ENCODE measurements at regions not wholly inside any gene's neighbourhood (a gene's known extent, or its start where the extent isn't known, plus 50 kb on each side); places are given as distances from the start of the nearest gene placed in this dataset.

GRCh38 chr3:15974647-15975046 lies 176.9 kb upstream of the ANKRD28 start:
- Histone ChIP-seq H3K4me1 (ENCODE audit: control insufficient read depth, insufficient read depth, low read length) (no peaks in the 10 kb centered on the region), H3K9me3 (ENCODE audit: control insufficient read depth, low read depth, low read length) (no peaks in the 10 kb centered on the region), H3K27me3 (ENCODE audit: control insufficient read depth, insufficient read depth, low read length) (no peaks in the 10 kb centered on the region), H3K4me3 (ENCODE audit: low read length) (no peak overlapping the region), H3K36me3 (ENCODE audit: control insufficient read depth, insufficient read depth, low read length) (no peaks in the 10 kb centered on the region), H3K27ac (ENCODE audit: low read length) (no peak overlapping the region)
- DNase-seq, result no peak
- no CpG with 5 or more reads among the region's 6 CpGs for WGBS (ENCODE audit: insufficient coverage, low lambda C conversion rate)

DNA sequence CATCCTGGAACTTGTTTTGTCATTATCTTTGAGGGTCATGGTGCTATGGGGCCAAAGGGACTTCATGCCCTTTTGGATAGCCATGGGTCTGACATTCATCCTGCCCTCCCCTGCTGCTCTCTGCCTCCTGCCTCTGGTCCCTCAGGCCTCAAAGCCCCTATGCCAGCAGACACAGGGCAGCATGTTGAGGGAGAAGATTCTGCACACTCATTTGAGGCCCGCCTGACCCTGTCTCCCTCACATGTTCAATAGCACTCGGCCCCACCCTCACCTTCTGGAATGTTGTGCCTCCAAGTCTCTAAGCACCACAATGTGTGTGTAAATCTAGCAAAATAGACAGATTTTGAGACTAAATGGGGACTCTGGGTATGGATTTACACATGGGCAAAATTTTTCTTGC lies 178.7 kb upstream of the ANKRD28 start:
- H3K36me3 ChIP-seq (ENCODE audit: control insufficient read depth, insufficient read depth, low read length), result no peaks in the 10 kb centered on the region
- no peak for DNase-seq
- no peak overlapping the region for H3K4me3 ChIP-seq (ENCODE audit: low read length)
- no CpG with 5 or more reads among the region's 2 CpGs for WGBS (ENCODE audit: insufficient coverage, low lambda C conversion rate)
- no peak overlapping the region for H3K27ac ChIP-seq (ENCODE audit: low read length)
- H3K27me3 ChIP-seq (ENCODE audit: control insufficient read depth, insufficient read depth, low read length), result no peaks in the 10 kb centered on the region
- no peaks in the 10 kb centered on the region for H3K9me3 ChIP-seq (ENCODE audit: control insufficient read depth, low read depth, low read length)
- H3K4me1 ChIP-seq (ENCODE audit: control insufficient read depth, insufficient read depth, low read length), result no peaks in the 10 kb centered on the region

DNA sequence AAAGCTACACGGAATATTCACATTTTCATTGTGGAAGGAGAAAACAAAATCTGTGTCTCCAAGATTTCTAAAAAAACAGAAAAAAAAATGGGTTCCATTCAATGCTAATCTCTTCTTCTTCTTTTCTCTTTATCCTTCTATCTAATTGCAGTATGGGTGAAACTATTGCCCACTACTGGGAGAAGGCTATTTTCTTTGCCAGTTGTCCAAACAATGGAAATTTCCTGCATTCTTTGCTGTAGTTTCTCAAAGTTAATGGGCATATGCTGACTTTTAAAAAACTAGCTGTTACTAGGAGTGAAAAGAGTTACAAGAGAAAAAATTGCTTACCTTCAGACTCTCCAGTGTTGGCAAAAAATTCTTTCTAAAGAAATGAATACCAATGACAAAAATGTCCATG lies 179.3 kb upstream of the ANKRD28 start:
- no peaks in the 10 kb centered on the region for H3K4me1 ChIP-seq (ENCODE audit: control insufficient read depth, insufficient read depth, low read length)
- WGBS (ENCODE audit: insufficient coverage, low lambda C conversion rate), result no CpG with 5 or more reads among the region's 1 CpG
- no peaks in the 10 kb centered on the region for H3K36me3 ChIP-seq (ENCODE audit: control insufficient read depth, insufficient read depth, low read length)
- no peak overlapping the region for H3K4me3 ChIP-seq (ENCODE audit: low read length)
- H3K27ac ChIP-seq (ENCODE audit: low read length), result no peak overlapping the region
- no peaks in the 10 kb centered on the region for H3K9me3 ChIP-seq (ENCODE audit: control insufficient read depth, low read depth, low read length)
- no peak for DNase-seq
- H3K27me3 ChIP-seq (ENCODE audit: control insufficient read depth, insufficient read depth, low read length), result no peaks in the 10 kb centered on the region

DNA sequence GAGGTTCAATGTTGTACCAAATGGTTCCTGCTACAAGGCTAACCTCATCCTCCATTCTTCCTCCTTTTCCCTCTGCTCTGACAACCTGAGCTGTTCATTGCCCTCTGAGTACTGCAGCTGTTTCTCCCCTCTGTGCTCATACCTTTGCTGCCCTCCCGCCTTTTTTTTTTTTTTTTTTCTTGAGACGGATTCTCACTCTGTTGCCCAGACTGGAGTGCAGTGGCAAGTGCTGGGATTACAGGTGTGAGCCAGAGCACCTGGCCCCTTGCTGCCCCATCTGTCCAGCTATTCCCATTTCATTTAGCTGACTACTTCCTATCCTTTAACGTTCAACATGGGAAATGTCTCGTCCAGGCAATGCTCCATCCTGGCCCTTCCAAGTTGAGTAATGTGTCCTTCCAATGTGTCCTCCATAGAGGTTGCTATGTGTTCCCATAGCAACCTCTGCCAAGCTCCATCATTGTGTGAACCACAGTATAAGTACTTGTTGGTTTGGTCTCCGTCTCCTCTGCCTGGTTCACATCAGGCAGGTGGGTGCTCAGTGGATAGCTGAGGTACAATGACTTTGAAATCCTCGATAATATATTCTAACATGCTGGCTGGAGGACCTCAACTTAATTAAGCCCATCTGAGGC lies 179.9 kb upstream of the ANKRD28 start:
- Histone ChIP-seq H3K4me3 (ENCODE audit: low read length) (no peak overlapping the region), H3K36me3 (ENCODE audit: control insufficient read depth, insufficient read depth, low read length) (no peaks in the 10 kb centered on the region), H3K4me1 (ENCODE audit: control insufficient read depth, insufficient read depth, low read length) (no peaks in the 10 kb centered on the region), H3K27ac (ENCODE audit: low read length) (no peak overlapping the region), H3K27me3 (ENCODE audit: control insufficient read depth, insufficient read depth, low read length) (no peaks in the 10 kb centered on the region), H3K9me3 (ENCODE audit: control insufficient read depth, low read depth, low read length) (no peaks in the 10 kb centered on the region)
- no peak for DNase-seq
- no CpG with 5 or more reads among the region's 6 CpGs for WGBS (ENCODE audit: insufficient coverage, low lambda C conversion rate)

- no peak overlapping the region for H3K4me3 ChIP-seq (ENCODE audit: low read length)
- DNase-seq, result no peak
- no peaks in the 10 kb centered on the region for H3K4me1 ChIP-seq (ENCODE audit: control insufficient read depth, insufficient read depth, low read length)
- no peaks in the 10 kb centered on the region for H3K9me3 ChIP-seq (ENCODE audit: control insufficient read depth, low read depth, low read length)
- no peaks in the 10 kb centered on the region for H3K36me3 ChIP-seq (ENCODE audit: control insufficient read depth, insufficient read depth, low read length)
- no peak overlapping the region for H3K27ac ChIP-seq (ENCODE audit: low read length)
- no peaks in the 10 kb centered on the region for H3K27me3 ChIP-seq (ENCODE audit: control insufficient read depth, insufficient read depth, low read length)
- no CpG with 5 or more reads among the region's 2 CpGs for WGBS (ENCODE audit: insufficient coverage, low lambda C conversion rate)
Observed at GRCh38 chr3:15978801-15979200, 181.0 kb upstream of the ANKRD28 start.

GRCh38 chr3:15979495-15979894 lies 181.7 kb upstream of the ANKRD28 start:
- Histone ChIP-seq H3K36me3 (ENCODE audit: control insufficient read depth, insufficient read depth, low read length) (no peaks in the 10 kb centered on the region), H3K9me3 (ENCODE audit: control insufficient read depth, low read depth, low read length) (no peaks in the 10 kb centered on the region), H3K4me3 (ENCODE audit: low read length) (no peak overlapping the region), H3K27me3 (ENCODE audit: control insufficient read depth, insufficient read depth, low read length) (no peaks in the 10 kb centered on the region), H3K4me1 (ENCODE audit: control insufficient read depth, insufficient read depth, low read length) (no peaks in the 10 kb centered on the region), H3K27ac (ENCODE audit: low read length) (no peak overlapping the region)
- no CpG with 5 or more reads among the region's 2 CpGs for whole genome bisulfite sequencing (ENCODE audit: insufficient coverage, low lambda C conversion rate)
- DNase-seq, result no peak

DNA sequence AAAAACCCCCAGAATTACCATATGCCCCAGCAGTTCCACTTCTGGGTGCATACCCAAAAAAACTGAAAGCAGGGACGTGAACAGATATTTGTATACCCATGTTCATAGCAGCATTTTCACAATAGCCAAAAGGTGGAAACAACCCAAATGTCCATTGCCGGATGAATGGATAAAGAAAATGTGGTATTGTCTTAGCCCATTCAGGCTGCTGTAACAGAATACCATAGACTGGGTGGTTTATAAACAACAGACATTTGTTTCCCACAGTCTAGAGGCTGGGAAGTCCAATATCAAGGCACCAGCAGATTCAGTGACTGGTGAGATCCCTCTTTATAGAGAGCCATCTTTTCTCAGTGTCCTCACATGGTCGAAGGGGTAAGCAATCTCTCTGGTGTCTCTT lies 182.1 kb upstream of the ANKRD28 start:
- H3K4me1 ChIP-seq (ENCODE audit: control insufficient read depth, insufficient read depth, low read length), result no peaks in the 10 kb centered on the region
- H3K4me3 ChIP-seq (ENCODE audit: low read length), result no peak overlapping the region
- H3K9me3 ChIP-seq (ENCODE audit: control insufficient read depth, low read depth, low read length), result no peaks in the 10 kb centered on the region
- WGBS (ENCODE audit: insufficient coverage, low lambda C conversion rate), result no CpG with 5 or more reads among the region's 3 CpGs
- no peak for DNase-seq
- no peaks in the 10 kb centered on the region for H3K27me3 ChIP-seq (ENCODE audit: control insufficient read depth, insufficient read depth, low read length)
- no peak overlapping the region for H3K27ac ChIP-seq (ENCODE audit: low read length)
- no peaks in the 10 kb centered on the region for H3K36me3 ChIP-seq (ENCODE audit: control insufficient read depth, insufficient read depth, low read length)

- no peak overlapping the region for H3K4me3 ChIP-seq (ENCODE audit: low read length)
- H3K4me1 ChIP-seq (ENCODE audit: control insufficient read depth, insufficient read depth, low read length), result no peaks in the 10 kb centered on the region
- no peak for DNase-seq
- no CpG with 5 or more reads among the region's 1 CpG for WGBS (ENCODE audit: insufficient coverage, low lambda C conversion rate)
- no peaks in the 10 kb centered on the region for H3K9me3 ChIP-seq (ENCODE audit: control insufficient read depth, low read depth, low read length)
- H3K36me3 ChIP-seq (ENCODE audit: control insufficient read depth, insufficient read depth, low read length), result no peaks in the 10 kb centered on the region
- H3K27me3 ChIP-seq (ENCODE audit: control insufficient read depth, insufficient read depth, low read length), result no peaks in the 10 kb centered on the region
- no peak overlapping the region for H3K27ac ChIP-seq (ENCODE audit: low read length)
Observed at GRCh38 chr3:15982243-15982642, 184.5 kb upstream of the ANKRD28 start.

- H3K9me3 ChIP-seq (ENCODE audit: control insufficient read depth, low read depth, low read length), result no peaks in the 10 kb centered on the region
- no peaks in the 10 kb centered on the region for H3K36me3 ChIP-seq (ENCODE audit: control insufficient read depth, insufficient read depth, low read length)
- H3K27ac ChIP-seq (ENCODE audit: low read length), result no peak overlapping the region
- DNase-seq, result no peak
- no peaks in the 10 kb centered on the region for H3K27me3 ChIP-seq (ENCODE audit: control insufficient read depth, insufficient read depth, low read length)
- no peak overlapping the region for H3K4me3 ChIP-seq (ENCODE audit: low read length)
- WGBS (ENCODE audit: insufficient coverage, low lambda C conversion rate), result 40% methylated on average over 1 of the region's 10 CpGs
- H3K4me1 ChIP-seq (ENCODE audit: control insufficient read depth, insufficient read depth, low read length), result no peaks in the 10 kb centered on the region
Observed at GRCh38 chr3:15982667-15983196, 185.0 kb upstream of the ANKRD28 start.

GRCh38 chr3:15983232-15983631 lies 185.5 kb upstream of the ANKRD28 start:
- no peaks in the 10 kb centered on the region for H3K4me1 ChIP-seq (ENCODE audit: control insufficient read depth, insufficient read depth, low read length)
- H3K27ac ChIP-seq (ENCODE audit: low read length), result no peak overlapping the region
- DNase-seq, result no peak
- H3K9me3 ChIP-seq (ENCODE audit: control insufficient read depth, low read depth, low read length), result no peaks in the 10 kb centered on the region
- no peaks in the 10 kb centered on the region for H3K27me3 ChIP-seq (ENCODE audit: control insufficient read depth, insufficient read depth, low read length)
- 83% methylated on average over 2 of the region's 2 CpGs for WGBS (ENCODE audit: insufficient coverage, low lambda C conversion rate)
- no peaks in the 10 kb centered on the region for H3K36me3 ChIP-seq (ENCODE audit: control insufficient read depth, insufficient read depth, low read length)
- no peak overlapping the region for H3K4me3 ChIP-seq (ENCODE audit: low read length)

GRCh38 chr3:15983693-15984092 lies 185.9 kb upstream of the ANKRD28 start:
- Histone ChIP-seq H3K36me3 (ENCODE audit: control insufficient read depth, insufficient read depth, low read length) (no peaks in the 10 kb centered on the region), H3K27me3 (ENCODE audit: control insufficient read depth, insufficient read depth, low read length) (no peaks in the 10 kb centered on the region), H3K4me1 (ENCODE audit: control insufficient read depth, insufficient read depth, low read length) (no peaks in the 10 kb centered on the region), H3K4me3 (ENCODE audit: low read length) (no peak overlapping the region), H3K27ac (ENCODE audit: low read length) (no peak overlapping the region), H3K9me3 (ENCODE audit: control insufficient read depth, low read depth, low read length) (no peaks in the 10 kb centered on the region)
- DNase-seq, result no peak
- 86% methylated on average over 1 of the region's 1 CpG for WGBS (ENCODE audit: insufficient coverage, low lambda C conversion rate)
